ENCODE measurements at regions not wholly inside any gene's neighbourhood (a gene's known extent, or its start where the extent isn't known, plus 50 kb on each side); places are given as distances from the start of the nearest gene placed in this dataset.

DNA sequence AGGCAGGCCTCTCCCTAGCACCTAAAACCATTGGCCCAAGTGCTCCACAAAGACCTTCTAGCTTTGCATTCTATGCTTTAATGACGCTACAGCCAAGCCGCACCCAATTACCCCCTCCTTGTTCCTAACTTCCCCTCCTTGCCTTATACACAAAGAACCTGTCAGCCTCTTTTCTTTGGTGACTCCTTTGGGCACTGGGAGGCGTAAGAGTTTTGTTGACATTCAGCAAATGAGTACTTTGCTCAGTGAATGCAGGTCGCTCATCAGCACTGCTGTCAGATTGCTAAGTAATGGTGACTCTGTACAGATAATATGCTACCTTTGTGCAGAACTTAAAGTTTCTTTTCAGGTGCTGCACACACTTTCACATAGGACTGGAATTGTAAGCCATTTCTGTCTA lies 187.6 kb upstream of the FAM78B start:
- TF ChIP-seq, protein P1, sequence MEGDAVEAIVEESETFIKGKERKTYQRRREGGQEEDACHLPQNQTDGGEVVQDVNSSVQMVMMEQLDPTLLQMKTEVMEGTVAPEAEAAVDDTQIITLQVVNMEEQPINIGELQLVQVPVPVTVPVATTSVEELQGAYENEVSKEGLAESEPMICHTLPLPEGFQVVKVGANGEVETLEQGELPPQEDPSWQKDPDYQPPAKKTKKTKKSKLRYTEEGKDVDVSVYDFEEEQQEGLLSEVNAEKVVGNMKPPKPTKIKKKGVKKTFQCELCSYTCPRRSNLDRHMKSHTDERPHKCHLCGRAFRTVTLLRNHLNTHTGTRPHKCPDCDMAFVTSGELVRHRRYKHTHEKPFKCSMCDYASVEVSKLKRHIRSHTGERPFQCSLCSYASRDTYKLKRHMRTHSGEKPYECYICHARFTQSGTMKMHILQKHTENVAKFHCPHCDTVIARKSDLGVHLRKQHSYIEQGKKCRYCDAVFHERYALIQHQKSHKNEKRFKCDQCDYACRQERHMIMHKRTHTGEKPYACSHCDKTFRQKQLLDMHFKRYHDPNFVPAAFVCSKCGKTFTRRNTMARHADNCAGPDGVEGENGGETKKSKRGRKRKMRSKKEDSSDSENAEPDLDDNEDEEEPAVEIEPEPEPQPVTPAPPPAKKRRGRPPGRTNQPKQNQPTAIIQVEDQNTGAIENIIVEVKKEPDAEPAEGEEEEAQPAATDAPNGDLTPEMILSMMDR (optimal IDR thresholded peaks at IDR 0.05 in 1 of 3, IDR thresholded peaks at IDR 0.05 in 1 of 3, conservative IDR thresholded peaks at IDR 0.05 in 1 of 3; ENCODE audit: extremely low read depth in 1 of 3, insufficient read depth in 2 of 3, low read length in 3 of 3): no peak
- TF ChIP-seq EZH2 (IDR thresholded peaks at IDR 0.05; ENCODE audit: low read length): no peak
